ENCODE measurements at regions not wholly inside any gene's neighbourhood (a gene's known extent, or its start where the extent isn't known, plus 50 kb on each side); places are given as distances from the start of the nearest gene placed in this dataset.

- ATAC-seq (ENCODE audit: low FRiP score in 2 of 2) (peak in 1 of 2 donors; percentile 37), DNase-seq (no peak)
- TF ChIP-seq, protein P1, sequence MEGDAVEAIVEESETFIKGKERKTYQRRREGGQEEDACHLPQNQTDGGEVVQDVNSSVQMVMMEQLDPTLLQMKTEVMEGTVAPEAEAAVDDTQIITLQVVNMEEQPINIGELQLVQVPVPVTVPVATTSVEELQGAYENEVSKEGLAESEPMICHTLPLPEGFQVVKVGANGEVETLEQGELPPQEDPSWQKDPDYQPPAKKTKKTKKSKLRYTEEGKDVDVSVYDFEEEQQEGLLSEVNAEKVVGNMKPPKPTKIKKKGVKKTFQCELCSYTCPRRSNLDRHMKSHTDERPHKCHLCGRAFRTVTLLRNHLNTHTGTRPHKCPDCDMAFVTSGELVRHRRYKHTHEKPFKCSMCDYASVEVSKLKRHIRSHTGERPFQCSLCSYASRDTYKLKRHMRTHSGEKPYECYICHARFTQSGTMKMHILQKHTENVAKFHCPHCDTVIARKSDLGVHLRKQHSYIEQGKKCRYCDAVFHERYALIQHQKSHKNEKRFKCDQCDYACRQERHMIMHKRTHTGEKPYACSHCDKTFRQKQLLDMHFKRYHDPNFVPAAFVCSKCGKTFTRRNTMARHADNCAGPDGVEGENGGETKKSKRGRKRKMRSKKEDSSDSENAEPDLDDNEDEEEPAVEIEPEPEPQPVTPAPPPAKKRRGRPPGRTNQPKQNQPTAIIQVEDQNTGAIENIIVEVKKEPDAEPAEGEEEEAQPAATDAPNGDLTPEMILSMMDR (IDR thresholded peaks at IDR 0.05) = no peak
- no peak for TF ChIP-seq POLR2AphosphoS5 (IDR thresholded peaks at IDR 0.05)
- no peak for TF ChIP-seq EP300 (IDR thresholded peaks at IDR 0.05)
- no peak for TF ChIP-seq POLR2A (IDR thresholded peaks at IDR 0.05)
- H3K4me1 ChIP-seq = no peaks in the 10 kb centered on the region
- no peak overlapping the region for H3K4me3 ChIP-seq
- 63 to 73% methylated on average over 8 of the region's 8 CpGs for WGBS, 2 donors
- no peaks in the 10 kb centered on the region for H3K9me3 ChIP-seq
- H3K36me3 ChIP-seq = no peaks in the 10 kb centered on the region
- no peaks in the 10 kb centered on the region for H3K27me3 ChIP-seq
- no peak overlapping the region for H3K27ac ChIP-seq
Measured at GRCh38 chr1:108043707-108044106, 78.7 kb upstream of the VAV3 start.

DNA sequence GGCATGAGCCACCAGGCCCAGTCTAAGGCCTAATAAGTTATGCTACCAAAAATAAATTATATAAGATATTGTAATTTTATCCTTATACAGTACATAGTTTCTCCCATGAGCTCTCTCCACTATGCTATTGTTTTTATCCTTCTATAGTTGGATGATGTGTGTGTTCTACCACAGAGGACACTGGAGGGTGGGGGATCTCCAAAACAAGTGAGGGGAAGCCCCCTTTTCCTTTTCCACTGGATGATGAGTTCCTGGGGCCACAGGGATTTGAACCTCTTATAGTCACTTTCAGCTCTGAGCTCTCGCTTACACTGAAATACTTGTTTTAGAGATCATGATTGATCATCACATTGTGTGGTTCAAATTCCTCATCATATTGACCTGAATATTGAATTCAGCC lies 77.6 kb upstream of the VAV3 start:
- no peak for DNase-seq
- 94 to 100% methylated on average over 1 of the region's 1 CpG for WGBS, 2 donors
- no peaks in the 10 kb centered on the region for H3K27me3 ChIP-seq
- no peak for ATAC-seq (ENCODE audit: low FRiP score in 2 of 2)
- no peak for TF ChIP-seq POLR2A (IDR thresholded peaks at IDR 0.05)
- no peak for TF ChIP-seq POLR2AphosphoS5 (IDR thresholded peaks at IDR 0.05)
- TF ChIP-seq, protein P1 (IDR thresholded peaks at IDR 0.05) = no peak
- no peak for TF ChIP-seq EP300 (IDR thresholded peaks at IDR 0.05)
- H3K4me1 ChIP-seq = no peaks in the 10 kb centered on the region
- H3K36me3 ChIP-seq = no peaks in the 10 kb centered on the region
- no peak overlapping the region for H3K27ac ChIP-seq
- no peaks in the 10 kb centered on the region for H3K9me3 ChIP-seq
- H3K4me3 ChIP-seq = no peak overlapping the region

- DNase-seq (no peak), ATAC-seq (ENCODE audit: low FRiP score in 2 of 2) (no peak)
- Histone ChIP-seq H3K27me3 (no peaks in the 10 kb centered on the region), H3K36me3 (no peaks in the 10 kb centered on the region), H3K4me1 (no peaks in the 10 kb centered on the region), H3K9me3 (no peaks in the 10 kb centered on the region), H3K27ac (no peak overlapping the region), H3K4me3 (no peak overlapping the region)
- 57% methylated on average over 7 of the region's 7 CpGs for WGBS, 2 donors
- TF ChIP-seq POLR2AphosphoS5 (IDR thresholded peaks at IDR 0.05) (no peak), POLR2A (IDR thresholded peaks at IDR 0.05) (no peak), EP300 (IDR thresholded peaks at IDR 0.05) (no peak)
- TF ChIP-seq, protein P1 (IDR thresholded peaks at IDR 0.05) = no peak
Measured at GRCh38 chr1:108041360-108042142, 76.6 kb upstream of the VAV3 start.

GRCh38 chr1:108038653-108039236 lies 73.8 kb upstream of the VAV3 start:
- no peaks in the 10 kb centered on the region for H3K27me3 ChIP-seq
- TF ChIP-seq POLR2A (IDR thresholded peaks at IDR 0.05) (no peak), EP300 (IDR thresholded peaks at IDR 0.05) (peak in 1 of 4 donors; percentile 42)
- peaks cover 0 to 6% (median 0%) of the 10 kb centered on the region in 4 donors for H3K4me1 ChIP-seq
- H3K36me3 ChIP-seq = no peaks in the 10 kb centered on the region
- H3K9me3 ChIP-seq = no peaks in the 10 kb centered on the region
- peak in 1 of 2 donors; percentile 28 for ATAC-seq (ENCODE audit: low FRiP score in 2 of 2)
- peak overlapping the region in 2 of 4 donors; percentile 9 to 39 for H3K27ac ChIP-seq
- no peak overlapping the region for H3K4me3 ChIP-seq
- no peak for DNase-seq
- WGBS, 2 donors = 68 to 90% methylated on average over 8 of the region's 8 CpGs

DNA sequence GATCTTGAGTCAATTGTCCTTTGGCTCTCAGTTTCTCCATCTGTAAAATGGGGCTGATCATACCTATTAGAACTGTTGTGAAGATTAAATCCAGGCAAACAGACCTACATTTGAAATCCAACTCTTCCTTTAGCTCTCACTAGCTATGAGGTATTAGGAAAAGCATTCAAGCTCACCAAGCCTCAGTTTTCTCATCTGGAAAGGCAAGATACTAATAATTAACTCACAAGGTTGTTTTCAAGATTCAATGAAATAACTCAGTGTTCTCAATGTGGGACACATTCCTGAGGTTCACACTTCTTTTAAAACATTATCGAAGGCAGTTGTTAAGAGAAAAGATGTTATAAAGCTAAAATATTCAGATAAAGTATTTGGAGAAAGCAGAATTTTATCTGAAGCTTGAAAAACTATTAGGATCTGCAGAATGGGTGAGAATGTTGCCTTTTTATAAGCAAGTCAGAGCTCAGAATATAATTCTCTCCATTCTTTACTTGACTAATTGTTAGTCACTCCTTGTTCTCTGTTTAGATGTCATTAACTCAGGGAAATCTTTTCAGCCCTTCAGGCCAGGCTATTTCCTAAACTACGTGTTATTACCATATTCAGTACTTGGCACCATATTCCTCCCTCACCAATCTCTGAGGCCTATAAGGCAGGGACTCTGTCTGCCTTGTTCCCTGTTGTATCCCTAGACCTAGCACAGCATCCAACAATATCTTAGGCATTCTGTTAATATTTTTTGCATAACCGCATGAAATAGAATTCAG lies 72.0 kb upstream of the VAV3 start:
- H3K9me3 ChIP-seq = no peaks in the 10 kb centered on the region
- H3K27me3 ChIP-seq = no peaks in the 10 kb centered on the region
- ATAC-seq (ENCODE audit: low FRiP score in 2 of 2) (no peak), DNase-seq (no peak)
- WGBS, 2 donors = 88 to 91% methylated on average over 3 of the region's 3 CpGs
- no peak for TF ChIP-seq POLR2A (IDR thresholded peaks at IDR 0.05)
- no peak for TF ChIP-seq EP300 (IDR thresholded peaks at IDR 0.05)
- TF ChIP-seq, protein P1 (IDR thresholded peaks at IDR 0.05) = no peak
- no peak for TF ChIP-seq POLR2AphosphoS5 (IDR thresholded peaks at IDR 0.05)
- no peaks in the 10 kb centered on the region for H3K36me3 ChIP-seq
- H3K4me1 ChIP-seq = peaks cover 0 to 6% (median 0%) of the 10 kb centered on the region in 4 donors
- no peak overlapping the region for H3K27ac ChIP-seq
- H3K4me3 ChIP-seq = no peak overlapping the region
